C4-2B (cell line): ENCODE measurements at regions not wholly inside any gene's neighbourhood (a gene's known extent, or its start where the extent isn't known, plus 50 kb on each side); places are given as distances from the start of the nearest gene placed in this dataset.

Experiments
- ZFX ChIP-seq: fragments of 450-650 bp; IDR thresholded peaks from 2 replicates; pipeline ENCODE4 v1.6.1; 2017
- TF ChIP-seq, protein P1 (sequence below): fragments of 450-650 bp; conservative IDR thresholded peaks from 2 replicates; pipeline ENCODE4 v1.5.1; 2017; ENCODE audit warnings: mild to moderate bottlenecking

DNA sequence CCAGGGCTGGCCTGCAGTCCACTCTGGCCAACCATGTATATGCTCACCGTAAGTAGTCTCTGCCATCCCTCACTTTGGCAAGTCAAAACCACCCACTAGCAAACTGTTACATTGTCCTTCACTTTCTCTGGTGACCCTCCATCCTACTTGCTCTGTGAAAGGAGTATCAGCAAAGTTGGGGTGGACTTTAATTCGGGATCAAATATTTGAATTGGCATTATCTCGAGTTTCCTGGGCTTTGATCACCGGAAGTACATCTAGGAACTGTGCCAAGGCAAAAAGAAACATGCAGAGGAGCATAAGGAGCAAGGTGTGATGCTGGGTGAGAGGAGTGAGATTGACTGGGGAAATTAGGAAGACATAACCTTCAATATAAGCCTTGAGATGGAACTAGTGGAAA, 188.9 kb upstream of the P2RY1 start:
- TF ChIP-seq, protein P1, sequence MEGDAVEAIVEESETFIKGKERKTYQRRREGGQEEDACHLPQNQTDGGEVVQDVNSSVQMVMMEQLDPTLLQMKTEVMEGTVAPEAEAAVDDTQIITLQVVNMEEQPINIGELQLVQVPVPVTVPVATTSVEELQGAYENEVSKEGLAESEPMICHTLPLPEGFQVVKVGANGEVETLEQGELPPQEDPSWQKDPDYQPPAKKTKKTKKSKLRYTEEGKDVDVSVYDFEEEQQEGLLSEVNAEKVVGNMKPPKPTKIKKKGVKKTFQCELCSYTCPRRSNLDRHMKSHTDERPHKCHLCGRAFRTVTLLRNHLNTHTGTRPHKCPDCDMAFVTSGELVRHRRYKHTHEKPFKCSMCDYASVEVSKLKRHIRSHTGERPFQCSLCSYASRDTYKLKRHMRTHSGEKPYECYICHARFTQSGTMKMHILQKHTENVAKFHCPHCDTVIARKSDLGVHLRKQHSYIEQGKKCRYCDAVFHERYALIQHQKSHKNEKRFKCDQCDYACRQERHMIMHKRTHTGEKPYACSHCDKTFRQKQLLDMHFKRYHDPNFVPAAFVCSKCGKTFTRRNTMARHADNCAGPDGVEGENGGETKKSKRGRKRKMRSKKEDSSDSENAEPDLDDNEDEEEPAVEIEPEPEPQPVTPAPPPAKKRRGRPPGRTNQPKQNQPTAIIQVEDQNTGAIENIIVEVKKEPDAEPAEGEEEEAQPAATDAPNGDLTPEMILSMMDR, result peak; percentile 3; the same call in 1 of the 2 replicates
- no peak for TF ChIP-seq ZFX
